ENCODE measurements at regions not wholly inside any gene's neighbourhood (a gene's known extent, or its start where the extent isn't known, plus 50 kb on each side); places are given as distances from the start of the nearest gene placed in this dataset.

DNA sequence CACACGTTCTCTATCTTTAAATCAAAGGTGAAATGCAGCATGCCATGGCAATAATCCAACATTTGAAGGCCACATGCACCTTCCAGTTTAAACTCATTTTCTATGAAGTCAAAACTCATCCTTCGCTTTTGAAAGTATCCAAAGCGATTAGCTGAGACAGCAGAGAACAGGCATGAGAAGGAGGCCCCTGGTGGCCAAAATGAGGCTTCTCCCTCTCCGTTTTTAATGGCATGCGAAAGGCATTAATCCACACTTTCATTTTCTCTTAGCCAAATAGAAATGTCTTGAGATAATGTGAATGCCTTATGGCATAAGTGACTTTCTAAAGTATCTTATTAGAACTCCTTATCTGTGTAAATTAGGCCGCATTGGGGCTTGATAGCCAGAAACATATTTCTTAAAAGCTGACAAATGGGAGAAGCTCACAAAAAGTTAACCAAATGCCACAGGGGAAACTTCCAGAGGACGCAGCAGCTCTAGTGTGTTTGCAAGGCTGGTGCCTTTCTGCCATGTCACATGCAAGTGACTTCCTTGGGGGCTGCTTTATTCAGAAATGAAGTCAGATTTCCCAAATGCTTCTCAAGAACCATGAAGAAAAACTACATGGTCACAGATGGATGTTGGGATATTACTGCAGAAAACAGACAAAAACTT is 1189.6 kb downstream of the SORCS1 start:
- no peaks in the 10 kb centered on the region for H3K9me1 ChIP-seq (replicated peaks; ENCODE audit: control insufficient read depth, extremely low read depth, insufficient read depth, low read length)
- H3K9ac ChIP-seq (replicated peaks; ENCODE audit: extremely low read depth, insufficient read depth, low read length) = no peak overlapping the region
- no peaks in the 10 kb centered on the region for H4K20me1 ChIP-seq (replicated peaks; ENCODE audit: control insufficient read depth, extremely low read depth, insufficient read depth, low read length)
- no peak for DNase-seq (ENCODE audit: low read depth, low spot score)
- H3K36me3 ChIP-seq (ENCODE audit: control insufficient read depth in 2 of 2, extremely low read depth in 1 of 2, insufficient read depth in 2 of 2, low read length in 2 of 2) = no peaks in the 10 kb centered on the region
- dilution Hi-C loops (cut with MboI; ENCODE audit: extremely low pct_ligation_motif_present, low sequenced_read_pairs) (no loop called here), intact Hi-C loops (cut with micrococcal nuclease) (no loop called here)
- no peaks in the 10 kb centered on the region for H3K4me1 ChIP-seq (ENCODE audit: control insufficient read depth, extremely low read depth, insufficient read depth, low read length)
- H3K4me2 ChIP-seq (ENCODE audit: insufficient read depth, low read length) = no peak overlapping the region
- ChIA-PET CTCF (no interaction called here), POLR2A (no interaction called here)
- H3K4me3 ChIP-seq (replicated peaks in 1 of 3; ENCODE audit: insufficient read depth in 1 of 3, low read depth in 1 of 3, low read length in 3 of 3) = no peak overlapping the region
- peaks cover 3% of the 10 kb centered on the region for H3K9me3 ChIP-seq (replicated peaks; ENCODE audit: control insufficient read depth, insufficient read depth, low read length)
- no peak for FAIRE-seq
- BruUV-seq (replicated peaks) = no TSS peak
- H2AFZ ChIP-seq (ENCODE audit: low read depth, low read length) = no peak overlapping the region
- no peaks in the 10 kb centered on the region for H3K27me3 ChIP-seq (ENCODE audit: control insufficient read depth in 2 of 2, insufficient read depth in 2 of 2, low read length in 2 of 2)
- no peak for TF ChIP-seq POLR2AphosphoS5 (IDR thresholded peaks at IDR 0.05; ENCODE audit: insufficient read depth, low read depth, low read length)
- TF ChIP-seq, protein P1, sequence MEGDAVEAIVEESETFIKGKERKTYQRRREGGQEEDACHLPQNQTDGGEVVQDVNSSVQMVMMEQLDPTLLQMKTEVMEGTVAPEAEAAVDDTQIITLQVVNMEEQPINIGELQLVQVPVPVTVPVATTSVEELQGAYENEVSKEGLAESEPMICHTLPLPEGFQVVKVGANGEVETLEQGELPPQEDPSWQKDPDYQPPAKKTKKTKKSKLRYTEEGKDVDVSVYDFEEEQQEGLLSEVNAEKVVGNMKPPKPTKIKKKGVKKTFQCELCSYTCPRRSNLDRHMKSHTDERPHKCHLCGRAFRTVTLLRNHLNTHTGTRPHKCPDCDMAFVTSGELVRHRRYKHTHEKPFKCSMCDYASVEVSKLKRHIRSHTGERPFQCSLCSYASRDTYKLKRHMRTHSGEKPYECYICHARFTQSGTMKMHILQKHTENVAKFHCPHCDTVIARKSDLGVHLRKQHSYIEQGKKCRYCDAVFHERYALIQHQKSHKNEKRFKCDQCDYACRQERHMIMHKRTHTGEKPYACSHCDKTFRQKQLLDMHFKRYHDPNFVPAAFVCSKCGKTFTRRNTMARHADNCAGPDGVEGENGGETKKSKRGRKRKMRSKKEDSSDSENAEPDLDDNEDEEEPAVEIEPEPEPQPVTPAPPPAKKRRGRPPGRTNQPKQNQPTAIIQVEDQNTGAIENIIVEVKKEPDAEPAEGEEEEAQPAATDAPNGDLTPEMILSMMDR (IDR thresholded peaks at IDR 0.05; ENCODE audit: extremely low read depth in 1 of 2, insufficient read depth in 1 of 2, low read depth in 1 of 2, low read length in 2 of 2) = no peak
- TF ChIP-seq, protein P2, sequence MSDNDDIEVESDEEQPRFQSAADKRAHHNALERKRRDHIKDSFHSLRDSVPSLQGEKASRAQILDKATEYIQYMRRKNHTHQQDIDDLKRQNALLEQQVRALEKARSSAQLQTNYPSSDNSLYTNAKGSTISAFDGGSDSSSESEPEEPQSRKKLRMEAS (IDR thresholded peaks at IDR 0.05; ENCODE audit: insufficient read depth, insufficient read length) = no peak
- TF ChIP-seq FOS (IDR thresholded peaks at IDR 0.05; ENCODE audit: borderline replicate concordance, insufficient read depth, low read length) = no peak
- TF ChIP-seq JUN (IDR thresholded peaks at IDR 0.05; ENCODE audit: borderline replicate concordance, insufficient read depth, insufficient read length, low read depth) = no peak
- no peak overlapping the region for H3K27ac ChIP-seq (ENCODE audit: insufficient read depth, low read depth, low read length)
- no peaks in the 10 kb centered on the region for H3K79me2 ChIP-seq (ENCODE audit: control insufficient read depth, insufficient read depth, low read length)

DNA sequence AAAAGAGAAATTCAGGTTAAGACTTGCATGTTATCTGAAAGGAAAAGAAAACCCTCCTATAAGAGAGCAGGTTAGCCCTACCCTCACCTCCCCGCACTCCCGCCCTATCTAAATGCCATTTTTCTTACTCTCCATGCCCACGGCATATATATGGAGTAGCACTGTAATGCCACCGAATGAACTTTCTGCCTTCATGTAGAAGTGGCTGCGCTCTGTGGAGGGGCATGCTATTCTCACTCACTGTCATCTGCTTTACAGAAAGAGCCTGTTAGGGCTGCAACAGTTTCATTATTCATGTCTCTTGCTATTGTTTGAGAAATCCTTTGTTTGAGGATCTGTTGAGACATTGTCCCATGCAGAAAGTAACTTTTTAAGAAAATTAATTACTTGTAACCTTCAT is 1190.6 kb downstream of the SORCS1 start:
- Histone ChIP-seq H2AFZ (ENCODE audit: low read depth, low read length) (no peak overlapping the region), H3K4me2 (ENCODE audit: insufficient read depth, low read length) (no peak overlapping the region), H3K9me3 (replicated peaks; ENCODE audit: control insufficient read depth, insufficient read depth, low read length) (peaks cover 3% of the 10 kb centered on the region), H3K27me3 (ENCODE audit: control insufficient read depth in 2 of 2, insufficient read depth in 2 of 2, low read length in 2 of 2) (no peaks in the 10 kb centered on the region), H3K9me1 (replicated peaks; ENCODE audit: control insufficient read depth, extremely low read depth, insufficient read depth, low read length) (no peaks in the 10 kb centered on the region), H3K36me3 (ENCODE audit: control insufficient read depth in 2 of 2, extremely low read depth in 1 of 2, insufficient read depth in 2 of 2, low read length in 2 of 2) (no peaks in the 10 kb centered on the region), H3K79me2 (ENCODE audit: control insufficient read depth, insufficient read depth, low read length) (no peaks in the 10 kb centered on the region), H3K4me1 (ENCODE audit: control insufficient read depth, extremely low read depth, insufficient read depth, low read length) (no peaks in the 10 kb centered on the region), H3K27ac (ENCODE audit: insufficient read depth, low read depth, low read length) (no peak overlapping the region), H3K4me3 (replicated peaks in 1 of 3; ENCODE audit: insufficient read depth in 1 of 3, low read depth in 1 of 3, low read length in 3 of 3) (no peak overlapping the region), H3K9ac (replicated peaks; ENCODE audit: extremely low read depth, insufficient read depth, low read length) (no peak overlapping the region), H4K20me1 (replicated peaks; ENCODE audit: control insufficient read depth, extremely low read depth, insufficient read depth, low read length) (no peaks in the 10 kb centered on the region)
- DNase-seq (ENCODE audit: low read depth, low spot score) (no peak), FAIRE-seq (no peak)
- no TSS peak for BruUV-seq (replicated peaks)
- ChIA-PET POLR2A (no interaction called here), CTCF (no interaction called here)
- TF ChIP-seq FOS (IDR thresholded peaks at IDR 0.05; ENCODE audit: borderline replicate concordance, insufficient read depth, low read length) (no peak), EZH2 (IDR thresholded peaks at IDR 0.05; ENCODE audit: borderline replicate concordance, low read depth, low read length, severe bottlenecking) (no peak), POLR2AphosphoS5 (IDR thresholded peaks at IDR 0.05; ENCODE audit: insufficient read depth, low read depth, low read length) (no peak), MYC (IDR thresholded peaks at IDR 0.05; ENCODE audit: low read depth, low read length) (no peak), JUN (IDR thresholded peaks at IDR 0.05; ENCODE audit: borderline replicate concordance, insufficient read depth, insufficient read length, low read depth) (no peak), GATA2 (IDR thresholded peaks at IDR 0.05; ENCODE audit: insufficient read depth, insufficient read length, low read depth, low read length) (no peak), POLR2A (IDR thresholded peaks at IDR 0.05; ENCODE audit: low read depth, low read length) (no peak)
- TF ChIP-seq, protein P2 (IDR thresholded peaks at IDR 0.05; ENCODE audit: insufficient read depth, insufficient read length) = no peak
- TF ChIP-seq, protein P1 (IDR thresholded peaks at IDR 0.05; ENCODE audit: extremely low read depth in 1 of 2, insufficient read depth in 1 of 2, low read depth in 1 of 2, low read length in 2 of 2) = no peak
- intact Hi-C loops (cut with micrococcal nuclease) = no loop called here
- dilution Hi-C loops (cut with MboI; ENCODE audit: extremely low pct_ligation_motif_present, low sequenced_read_pairs) = no loop called here

All from endothelial cell of umbilical vein (primary cell).